Rectal smooth muscle tissue (tissue), 1 donor: ENCODE measurements at regions not wholly inside any gene's neighbourhood (a gene's known extent, or its start where the extent isn't known, plus 50 kb on each side); places are given as distances from the start of the nearest gene placed in this dataset.
"Not testable (repeated sequence)": the region's sequence is repeated elsewhere in the genome, so short reads cannot be mapped to it uniquely, and the experiment has no call there.

ENCODE experiments used
- H3K27ac ChIP-seq: one replicate; pipeline ENCODE4 v1.7.0; 2013; ENCODE audit warnings: low read depth, low read length, inconsistent platforms
- H3K27me3 ChIP-seq: one replicate; pipeline ENCODE4 v1.7.0; 2013; ENCODE audit warnings: low read length; ENCODE audit not compliant: control insufficient read depth, insufficient read depth
- H3K36me3 ChIP-seq: one replicate; pipeline ENCODE4 v1.7.0; 2013; ENCODE audit warnings: low read length; ENCODE audit not compliant: control insufficient read depth, insufficient read depth
- H3K4me1 ChIP-seq: one replicate; pipeline ENCODE4 v1.7.0; 2013; ENCODE audit warnings: low read length; ENCODE audit not compliant: control insufficient read depth, insufficient read depth
- H3K4me3 ChIP-seq: one replicate; pipeline ENCODE4 v1.7.0; 2013; ENCODE audit warnings: low read length
- H3K9ac ChIP-seq: one replicate; pipeline ENCODE4 v1.7.0; 2013; ENCODE audit warnings: low read length

DNA sequence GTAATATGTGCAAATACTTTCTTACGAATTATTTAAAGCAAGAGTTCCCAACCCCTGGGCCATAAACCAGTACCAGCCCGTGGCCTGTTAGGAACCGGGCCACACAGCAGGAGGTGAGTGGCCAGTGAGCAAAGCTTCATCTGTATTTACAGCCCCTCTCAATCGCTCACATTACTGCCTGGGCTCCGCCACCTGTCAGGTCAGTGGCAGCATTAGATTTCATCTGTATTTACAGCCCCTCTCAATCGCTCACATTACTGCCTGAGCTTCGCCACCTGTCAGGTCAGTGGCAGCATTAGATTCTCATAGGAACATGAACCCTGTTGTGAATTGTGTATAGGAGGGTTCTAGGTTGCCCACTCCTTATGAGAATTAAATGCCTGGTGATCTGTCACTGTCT lies 142.0 kb downstream of the RNASET2 start:
- Histone ChIP-seq H3K36me3 (no peaks in the 10 kb centered on the region), H3K9ac (no peak overlapping the region), H3K4me1 (no peaks in the 10 kb centered on the region), H3K27me3 (no peaks in the 10 kb centered on the region), H3K27ac (no peak overlapping the region), H3K4me3 (no peak overlapping the region)

DNA sequence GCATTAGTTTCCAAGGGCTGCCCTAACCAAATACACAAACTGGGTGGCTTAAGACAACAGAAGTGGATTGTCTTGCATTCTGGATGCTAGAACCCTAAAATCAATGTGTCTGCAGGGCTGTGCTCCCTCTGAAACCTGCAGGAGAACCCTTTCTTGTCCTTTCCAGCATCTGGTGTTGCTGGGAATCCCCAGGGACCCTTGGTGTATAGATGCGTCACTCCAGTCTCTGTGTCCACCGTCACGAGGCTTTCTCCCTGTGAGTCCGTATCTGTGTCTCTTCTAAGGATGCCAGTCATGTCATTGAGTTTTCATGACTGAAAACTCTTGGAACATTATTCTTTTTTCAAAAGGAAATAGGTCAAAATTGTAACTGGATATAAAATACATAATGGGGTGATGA lies 142.9 kb downstream of the RNASET2 start:
- no peak overlapping the region for H3K9ac ChIP-seq
- H3K36me3 ChIP-seq, result no peaks in the 10 kb centered on the region
- H3K27me3 ChIP-seq, result no peaks in the 10 kb centered on the region
- H3K4me1 ChIP-seq, result no peaks in the 10 kb centered on the region
- no peak overlapping the region for H3K27ac ChIP-seq
- H3K4me3 ChIP-seq, result no peak overlapping the region

DNA sequence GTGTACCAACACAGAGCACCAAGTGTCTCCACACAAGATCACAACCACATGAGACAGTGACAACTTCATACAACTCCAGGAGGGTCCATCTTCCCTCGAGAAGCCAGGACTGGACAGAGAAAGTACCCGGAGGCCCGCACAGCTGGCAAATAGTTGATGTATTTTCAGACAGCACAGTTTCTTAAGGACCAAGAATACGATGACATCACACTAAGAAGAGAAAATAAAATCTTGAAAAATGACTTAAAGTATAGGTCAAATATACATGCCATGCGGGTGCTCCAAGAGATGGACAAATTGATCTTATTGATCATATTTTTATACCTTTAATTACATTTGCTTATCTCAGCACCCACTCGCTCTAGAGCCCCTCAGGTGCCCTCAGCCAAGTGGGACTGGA lies 145.5 kb downstream of the RNASET2 start:
- no peaks in the 10 kb centered on the region for H3K27me3 ChIP-seq
- H3K36me3 ChIP-seq, result no peaks in the 10 kb centered on the region
- H3K4me3 ChIP-seq, result no peak overlapping the region
- no peak overlapping the region for H3K9ac ChIP-seq
- no peak overlapping the region for H3K27ac ChIP-seq
- H3K4me1 ChIP-seq, result no peaks in the 10 kb centered on the region

DNA sequence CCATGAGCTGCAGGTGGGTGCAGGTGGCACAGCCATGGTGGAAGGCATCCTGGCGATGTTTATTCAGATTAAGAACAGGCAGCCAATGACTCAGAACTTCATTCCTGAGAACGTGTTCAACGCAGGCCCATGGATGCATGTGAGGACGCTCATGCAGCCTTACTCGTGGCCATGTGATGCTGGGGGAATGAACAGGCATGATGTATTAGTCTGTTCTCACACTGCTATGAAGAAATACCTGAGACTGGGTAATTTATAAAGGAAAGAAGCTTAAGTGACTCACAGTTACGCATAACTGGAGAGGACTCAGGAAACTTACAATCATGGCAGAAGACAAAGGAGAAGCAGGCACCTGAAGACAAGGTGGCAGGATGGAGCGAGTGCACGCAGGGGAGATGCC lies 146.6 kb downstream of the RNASET2 start:
- H3K27ac ChIP-seq, result no peak overlapping the region
- no peak overlapping the region for H3K4me3 ChIP-seq
- no peaks in the 10 kb centered on the region for H3K27me3 ChIP-seq
- H3K9ac ChIP-seq, result no peak overlapping the region
- no peaks in the 10 kb centered on the region for H3K36me3 ChIP-seq
- no peaks in the 10 kb centered on the region for H3K4me1 ChIP-seq

DNA sequence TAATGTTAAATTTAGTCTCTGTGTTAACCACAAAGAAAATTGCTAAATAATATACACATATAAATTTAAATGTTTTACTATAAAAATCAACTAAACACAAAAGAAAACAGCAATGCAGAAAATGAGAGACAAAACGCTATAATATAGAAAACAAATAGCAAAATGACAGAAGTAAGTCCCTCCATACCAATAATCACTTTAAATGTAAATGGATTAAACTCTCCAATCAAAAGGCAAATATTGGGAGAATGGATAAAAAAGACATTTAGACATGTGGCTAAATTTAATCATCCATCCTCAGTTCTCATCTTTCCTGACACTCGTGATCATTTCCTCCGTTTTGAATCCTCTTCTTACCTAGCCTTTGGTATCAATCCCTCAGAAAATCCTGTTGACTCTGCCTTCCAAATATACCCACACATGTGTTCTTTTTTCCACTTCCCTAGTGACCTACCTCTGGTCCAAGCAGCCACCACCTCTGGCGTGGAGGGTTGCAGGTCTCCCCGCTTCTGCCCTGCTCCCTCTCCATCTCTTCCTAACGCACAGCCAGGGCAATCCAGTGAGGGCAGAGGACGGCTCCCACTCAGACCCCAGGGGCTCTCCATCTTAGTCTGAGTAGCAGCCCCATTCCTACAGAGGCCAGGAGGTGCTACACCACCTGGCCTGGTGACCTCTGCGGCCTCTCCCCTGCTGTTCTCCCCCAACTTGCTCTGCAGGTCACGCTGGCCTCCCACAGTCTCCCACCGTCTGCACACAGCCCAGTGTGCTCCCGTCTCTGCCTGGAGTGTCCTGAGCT lies 149.2 kb downstream of the RNASET2 start:
- Histone ChIP-seq H3K27me3 (no peaks in the 10 kb centered on the region), H3K4me3 (no peak overlapping the region), H3K9ac (no peak overlapping the region), H3K4me1 (no peaks in the 10 kb centered on the region), H3K36me3 (no peaks in the 10 kb centered on the region), H3K27ac (no peak overlapping the region)

DNA sequence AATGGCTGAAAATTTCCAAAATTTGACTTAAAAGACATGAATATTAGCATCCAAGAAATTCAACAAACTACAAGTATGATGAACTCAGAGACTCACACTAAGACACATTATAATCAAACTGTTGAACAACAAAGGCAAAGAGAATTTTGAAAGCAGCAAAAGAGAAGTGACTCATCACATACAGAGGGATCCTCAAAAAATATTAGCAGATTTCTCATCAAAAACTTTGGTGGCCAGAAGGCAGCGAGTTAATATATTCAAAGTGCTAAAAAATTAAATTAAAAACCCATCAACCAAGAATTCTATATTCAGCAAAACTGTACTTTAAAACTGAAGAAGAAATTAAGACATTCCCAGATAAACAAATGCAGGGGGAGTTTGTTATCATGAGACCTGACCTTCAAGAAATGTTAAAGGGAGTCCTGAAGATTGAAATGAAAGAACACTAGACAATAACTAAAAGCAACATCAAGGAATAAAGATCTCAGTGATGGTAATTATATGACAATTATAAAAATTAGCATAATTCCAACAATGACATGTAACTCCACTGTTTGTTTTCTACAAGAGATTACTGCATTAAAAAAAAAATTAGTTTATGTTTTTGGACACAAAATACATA lies 150.0 kb downstream of the RNASET2 start:
- Histone ChIP-seq H3K4me3 (no peak overlapping the region), H3K27ac (no peak overlapping the region), H3K36me3 (no peaks in the 10 kb centered on the region), H3K27me3 (no peaks in the 10 kb centered on the region), H3K4me1 (no peaks in the 10 kb centered on the region), H3K9ac (no peak overlapping the region)

DNA sequence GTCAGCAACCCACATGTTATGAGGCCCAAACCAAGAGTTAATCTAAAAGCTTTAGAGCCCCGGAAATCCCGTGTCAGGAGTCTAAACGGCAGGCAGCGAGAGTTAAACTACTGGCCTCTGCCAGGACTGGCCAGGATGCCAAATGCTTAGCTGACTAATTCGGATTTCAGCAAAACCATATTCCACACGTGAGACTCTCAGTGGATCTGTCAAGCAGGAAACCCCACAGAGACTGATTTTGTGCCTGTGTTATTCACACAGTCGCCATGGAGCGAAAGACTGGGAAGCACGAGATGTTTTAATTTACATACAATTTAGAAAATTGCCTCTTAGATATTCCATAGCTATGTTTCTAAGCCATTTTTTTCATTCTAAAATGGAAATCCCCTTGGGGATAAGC lies 152.9 kb downstream of the RNASET2 start:
- Histone ChIP-seq H3K27ac (no peak overlapping the region), H3K27me3 (no peaks in the 10 kb centered on the region), H3K9ac (no peak overlapping the region), H3K4me1 (no peaks in the 10 kb centered on the region), H3K4me3 (no peak overlapping the region), H3K36me3 (no peaks in the 10 kb centered on the region)

DNA sequence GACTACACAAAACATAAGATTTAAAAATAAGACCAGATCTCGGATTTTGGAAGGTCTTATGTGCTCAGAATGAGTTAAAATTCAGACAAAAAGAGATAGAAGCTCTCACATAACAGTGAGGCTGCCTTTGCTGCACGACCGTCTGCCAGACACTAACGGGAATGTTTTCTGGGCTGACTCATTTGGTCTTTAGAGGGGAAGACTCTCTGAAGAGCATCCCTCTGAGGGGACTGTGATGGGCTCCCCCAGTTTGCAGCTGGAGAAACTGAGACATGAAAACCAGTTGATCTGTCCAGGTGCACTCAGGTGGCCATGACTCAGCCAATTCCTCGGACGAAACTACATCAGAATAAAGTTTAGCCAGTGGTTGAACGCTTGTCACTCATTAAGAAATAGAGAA lies 153.9 kb downstream of the RNASET2 start:
- Histone ChIP-seq H3K9ac (no peak overlapping the region), H3K27ac (no peak overlapping the region), H3K4me1 (no peaks in the 10 kb centered on the region), H3K36me3 (no peaks in the 10 kb centered on the region), H3K27me3 (no peaks in the 10 kb centered on the region), H3K4me3 (no peak overlapping the region)

DNA sequence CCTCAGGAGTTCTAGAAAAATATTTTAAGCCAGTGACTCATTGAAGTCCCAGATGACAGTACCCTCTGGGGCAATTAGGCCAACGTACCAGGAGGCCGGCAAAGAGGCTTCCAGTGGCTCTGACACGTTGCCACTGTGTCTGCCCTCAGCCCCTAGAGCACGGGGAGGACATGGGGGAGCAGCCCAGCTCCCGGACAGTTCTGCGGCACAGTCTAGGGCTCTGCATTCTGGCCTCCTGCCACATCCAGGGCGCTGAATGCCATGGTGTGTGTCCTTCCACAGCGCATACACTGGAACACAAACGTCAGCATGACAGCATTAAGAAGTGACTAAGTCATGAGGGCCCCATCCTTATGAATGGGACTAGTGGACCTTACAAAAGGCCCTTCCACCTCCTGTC lies 156.2 kb downstream of the RNASET2 start:
- Histone ChIP-seq H3K36me3 (no peaks in the 10 kb centered on the region), H3K9ac (no peak overlapping the region), H3K27ac (no peak overlapping the region), H3K4me3 (no peak overlapping the region), H3K27me3 (no peaks in the 10 kb centered on the region), H3K4me1 (no peaks in the 10 kb centered on the region)

DNA sequence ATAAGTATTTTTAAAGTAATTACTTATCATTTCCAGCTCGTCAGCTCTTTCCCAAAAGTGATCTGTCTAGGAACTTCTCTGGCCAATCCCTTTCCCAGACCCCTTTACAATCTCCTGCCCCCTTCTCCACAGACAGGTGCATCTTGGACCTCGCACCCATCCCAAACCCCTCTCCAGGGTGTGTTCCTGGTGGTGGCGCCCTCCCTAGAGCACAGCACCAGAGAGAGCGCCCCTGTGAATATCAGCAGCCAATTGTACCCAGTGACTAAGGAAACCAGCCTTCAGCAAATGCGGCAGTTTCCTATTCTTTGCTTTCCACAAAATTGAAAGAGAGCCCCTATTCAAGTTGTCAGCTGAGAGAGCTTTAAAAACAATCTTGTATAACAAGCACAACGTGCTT lies 157.7 kb downstream of the RNASET2 start:
- H3K27ac ChIP-seq, result no peak overlapping the region

DNA sequence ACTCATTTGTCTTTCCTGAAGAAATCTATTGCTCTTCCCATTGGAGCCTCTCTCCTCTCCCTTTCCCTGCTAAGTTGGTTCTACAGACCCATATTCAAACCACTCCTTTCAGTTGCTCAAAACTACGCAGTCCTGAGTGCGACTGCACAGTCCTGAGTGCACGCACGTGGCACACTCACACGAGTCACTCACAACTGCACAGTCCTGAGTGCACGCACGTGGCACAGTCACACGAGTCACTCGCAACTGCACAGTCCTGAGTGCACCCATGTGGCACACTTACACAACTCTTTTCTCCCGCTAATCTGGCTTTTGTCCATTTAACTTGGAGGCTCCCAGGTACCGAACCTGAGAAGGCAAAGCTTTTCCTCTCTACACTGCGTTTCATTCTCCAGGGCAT lies 159.7 kb downstream of the RNASET2 start:
- Histone ChIP-seq H3K27ac (no peak overlapping the region), H3K36me3 (no peaks in the 10 kb centered on the region), H3K27me3 (no peaks in the 10 kb centered on the region), H3K4me3 (no peak overlapping the region), H3K4me1 (no peaks in the 10 kb centered on the region), H3K9ac (no peak overlapping the region)

More for the DNA sequence above, 157.7 kb downstream of the RNASET2 start:
- H3K9ac ChIP-seq, result no peak overlapping the region
- no peaks in the 10 kb centered on the region for H3K36me3 ChIP-seq
- no peaks in the 10 kb centered on the region for H3K27me3 ChIP-seq
- H3K4me3 ChIP-seq, result no peak overlapping the region
- H3K4me1 ChIP-seq, result no peaks in the 10 kb centered on the region

DNA sequence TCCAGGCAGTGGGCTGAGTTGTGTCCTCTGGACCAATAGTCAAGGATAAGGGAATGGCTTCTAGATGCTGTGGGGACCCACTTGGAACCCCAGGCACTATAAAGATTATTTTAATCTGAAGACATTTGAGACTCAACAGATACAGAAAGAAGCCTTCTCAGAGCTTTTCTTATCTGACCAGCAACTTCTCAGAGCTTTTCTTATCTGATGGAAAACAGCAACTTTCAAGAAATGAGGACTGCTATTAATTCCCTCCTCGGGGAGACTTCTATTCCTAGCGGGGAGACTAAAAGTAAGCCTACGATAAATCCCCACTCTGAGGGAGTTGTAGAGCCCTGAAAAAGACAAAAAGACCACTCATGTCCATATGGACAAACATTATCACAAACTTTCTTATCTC lies 160.5 kb downstream of the RNASET2 start:
- Histone ChIP-seq H3K36me3 (no peaks in the 10 kb centered on the region), H3K27me3 (no peaks in the 10 kb centered on the region), H3K4me3 (no peak overlapping the region), H3K27ac (no peak overlapping the region), H3K4me1 (no peaks in the 10 kb centered on the region), H3K9ac (no peak overlapping the region)

DNA sequence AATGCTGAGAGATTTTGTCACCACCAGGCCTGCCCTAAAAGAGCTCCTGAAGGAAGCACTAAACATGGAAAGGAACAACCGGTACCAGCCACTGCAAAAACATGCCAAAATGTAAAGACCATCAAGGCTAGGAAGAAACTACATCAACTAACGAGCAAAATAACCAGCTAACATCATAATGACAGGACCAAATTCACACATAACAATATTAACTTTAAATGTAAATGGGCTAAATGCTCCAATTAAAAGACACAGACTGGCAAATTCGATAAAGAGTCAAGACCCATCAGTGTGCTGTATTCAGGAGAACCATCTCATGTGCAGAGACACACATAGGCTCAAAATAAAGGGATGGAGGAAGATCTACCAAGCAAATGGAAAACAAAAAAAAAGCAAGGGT lies 163.8 kb upstream of the RPS6KA2 start:
- H3K9ac ChIP-seq, H3K4me1 ChIP-seq, H3K36me3 ChIP-seq, H3K27ac ChIP-seq, H3K27me3 ChIP-seq, H3K4me3 ChIP-seq: not testable (repeated sequence)
